Neural crest cell (in vitro differentiated cells): ENCODE measurements at regions not wholly inside any gene's neighbourhood (a gene's known extent, or its start where the extent isn't known, plus 50 kb on each side); places are given as distances from the start of the nearest gene placed in this dataset.

Experiments
- DNase-seq: peaks from one replicate; pipeline ENCODE4 v3.0.0; 2021; ENCODE audit warnings: low read depth, mixed read lengths, low spot score
- H3K27ac Mint-ChIP-seq: one replicate; pipeline ENCODE4 v1.8.0; 2021; ENCODE audit warnings: mild to moderate bottlenecking, mixed read lengths; ENCODE audit not compliant: unreplicated experiment
- H3K27me3 Mint-ChIP-seq: 2 replicates; pipeline ENCODE4 v1.8.0; 2021; ENCODE audit warnings: low read depth, mild to moderate bottlenecking, mixed read lengths
- H3K36me3 Mint-ChIP-seq: 2 replicates; pipeline ENCODE4 v1.8.0; 2021; ENCODE audit warnings: low read depth, mild to moderate bottlenecking, mixed read lengths
- H3K4me1 Mint-ChIP-seq: 2 replicates; pipeline ENCODE4 v1.8.0; 2021; ENCODE audit warnings: mixed read lengths
- H3K4me3 Mint-ChIP-seq: one replicate; pipeline ENCODE4 v1.8.0; 2021; ENCODE audit warnings: mild to moderate bottlenecking, mixed read lengths
- H3K9me3 Mint-ChIP-seq: 2 replicates; pipeline ENCODE4 v1.8.0; 2021; ENCODE audit warnings: mixed read lengths
- CTCF ChIP-seq: fragments of 200-600 bp; sonication (generic); conservative IDR thresholded peaks from 2 replicates; pipeline ENCODE4 v1.5.0; 2021; ENCODE audit warnings: antibody characterized with exemption, mild to moderate bottlenecking

- Mint-ChIP-seq H3K4me3 (no peak overlapping the region), H3K36me3 (no peaks in the 10 kb centered on the region), H3K27ac (no peak overlapping the region), H3K4me1 (peaks cover 5% of the 10 kb centered on the region), H3K27me3 (peaks cover 7% of the 10 kb centered on the region), H3K9me3 (peaks cover 5% of the 10 kb centered on the region)
- no peak for TF ChIP-seq CTCF
- DNase-seq = no peak
These were observed 711.6 kb downstream of the CDH11 start for GRCh38 chr16:64410306-64410705.

GRCh38 chr16:64409783-64410210, 712.1 kb downstream of the CDH11 start:
- Mint-ChIP-seq H3K4me1 (peaks cover 5% of the 10 kb centered on the region), H3K27ac (no peak overlapping the region), H3K4me3 (no peak overlapping the region), H3K36me3 (no peaks in the 10 kb centered on the region), H3K9me3 (peaks cover 5% of the 10 kb centered on the region), H3K27me3 (peaks cover 7% of the 10 kb centered on the region)
- no peak for TF ChIP-seq CTCF
- DNase-seq = no peak

- Mint-ChIP-seq H3K4me1 (peaks cover 5% of the 10 kb centered on the region), H3K27me3 (peaks cover 7% of the 10 kb centered on the region), H3K27ac (no peak overlapping the region), H3K36me3 (no peaks in the 10 kb centered on the region), H3K9me3 (peaks cover 5% of the 10 kb centered on the region), H3K4me3 (no peak overlapping the region)
- TF ChIP-seq CTCF = no peak
- no peak for DNase-seq
These were observed 713.2 kb downstream of the CDH11 start for GRCh38 chr16:64408699-64409098.

GRCh38 chr16:64406770-64407181, 715.1 kb downstream of the CDH11 start:
- H3K27ac Mint-ChIP-seq = no peak overlapping the region
- DNase-seq = no peak
- peaks cover 5% of the 10 kb centered on the region for H3K4me1 Mint-ChIP-seq
- H3K27me3 Mint-ChIP-seq = peaks cover 7% of the 10 kb centered on the region
- no peak overlapping the region for H3K4me3 Mint-ChIP-seq
- TF ChIP-seq CTCF = no peak
- peaks cover 4% of the 10 kb centered on the region for H3K9me3 Mint-ChIP-seq
- H3K36me3 Mint-ChIP-seq = no peaks in the 10 kb centered on the region

GRCh38 chr16:64403352-64403751, 718.5 kb downstream of the CDH11 start:
- H3K4me1 Mint-ChIP-seq = peaks cover 5% of the 10 kb centered on the region

More at GRCh38 chr16:64403352-64403751, 718.5 kb downstream of the CDH11 start:
- Mint-ChIP-seq H3K27ac (no peak overlapping the region), H3K27me3 (peaks cover 7% of the 10 kb centered on the region), H3K9me3 (no peaks in the 10 kb centered on the region), H3K36me3 (no peaks in the 10 kb centered on the region), H3K4me3 (no peak overlapping the region)
- TF ChIP-seq CTCF = no peak
- no peak for DNase-seq
